Uterus (tissue), 3 donors: ENCODE measurements at regions not wholly inside any gene's neighbourhood (a gene's known extent, or its start where the extent isn't known, plus 50 kb on each side); places are given as distances from the start of the nearest gene placed in this dataset.

Source experiments
- DNase-seq, 2 donors: peaks; one replicate each; pipeline ENCODE4 v3.0.0-alpha.2; 2019 to 2020
- H3K27ac ChIP-seq, 2 donors: fragments of 200-600 bp; sonication (generic); 1 replicate in 1 of 2; 2 replicates in 1 of 2; pipeline ENCODE4 v1.5.1; 2016 to 2018
- H3K27me3 ChIP-seq, 2 donors: fragments of 200-600 bp; sonication (generic); one replicate each; pipeline ENCODE4 v1.5.1; 2018 to 2019; ENCODE audit warnings: control low read depth in 1 of 2
- H3K36me3 ChIP-seq, 2 donors: fragments of 200-600 bp; sonication (generic); one replicate each; pipeline ENCODE4 v1.5.1; 2019; ENCODE audit warnings: control low read depth in 1 of 2
- H3K4me1 ChIP-seq, 2 donors: fragments of 200-600 bp; sonication (generic); one replicate each; pipeline ENCODE4 v1.5.1; 2018 to 2019; ENCODE audit warnings: control low read depth in 1 of 2
- H3K4me3 ChIP-seq, 2 donors: fragments of 200-600 bp; sonication (generic); 1 replicate in 1 of 2; 2 replicates in 1 of 2; pipeline ENCODE4 v1.5.1; 2018 to 2019; ENCODE audit warnings: mild to moderate bottlenecking in 1 of 2
- H3K9me3 ChIP-seq, 2 donors: fragments of 200-600 bp; sonication (generic); one replicate each; pipeline ENCODE4 v1.5.1; 2019; ENCODE audit warnings: control low read depth in 1 of 2
- POLR2A ChIP-seq, 2 donors: fragments of 450-650 bp; IDR thresholded peaks; one replicate each; pipeline ENCODE4 v1.6.1; 2016; ENCODE audit warnings: antibody characterized with exemption in 2 of 2, mild to moderate bottlenecking in 1 of 2, moderate library complexity in 1 of 2
- intact Hi-C: fragments of 100-400 bp; cut with DNase I; formaldehyde crosslinking; loops from one replicate; pipeline ENCODE4 v1.15.1; 2023; ENCODE audit warnings: low total_unique reads
- TF ChIP-seq, protein P1 (sequence below), 4 experiments: fragments of 200-600 bp in 2 of 4; fragments of 450-650 bp in 2 of 4; sonication (generic) in 2 of 4; IDR thresholded peaks; one replicate each; pipeline ENCODE4 v1.5.1; 2016 to 2019; ENCODE audit warnings: antibody characterized with exemption in 4 of 4, mild to moderate bottlenecking in 2 of 4, moderate library complexity in 1 of 4
- donor health status: DM: yes; HTN: yes; CAD: no.

DNA sequence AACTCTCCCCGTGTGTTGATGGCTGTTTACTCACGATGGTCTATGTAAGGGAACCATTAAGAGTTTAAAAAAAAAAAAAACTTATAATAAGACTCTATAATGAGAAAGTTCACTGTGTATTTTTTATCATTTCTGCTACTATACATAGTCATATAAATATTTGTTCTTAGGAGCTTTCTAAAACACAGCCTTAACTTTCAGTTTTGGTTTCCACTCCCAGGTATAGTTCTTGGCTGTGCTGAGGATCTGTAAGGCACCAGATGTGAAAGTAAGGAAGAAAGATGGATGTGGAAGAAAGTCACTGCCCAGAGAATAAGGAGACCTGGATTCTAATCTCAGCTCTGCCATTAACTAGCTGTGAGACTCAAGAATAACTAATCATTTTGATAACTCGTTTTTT is 101.9 kb upstream of the THBS1 start:
- H3K4me1 ChIP-seq, result peaks cover 0 to 3% of the 10 kb centered on the region in 2 donors
- no peaks in the 10 kb centered on the region for H3K27me3 ChIP-seq
- no peak overlapping the region for H3K4me3 ChIP-seq
- H3K9me3 ChIP-seq, result no peaks in the 10 kb centered on the region
- intact Hi-C loops, result no loop called here
- no peaks in the 10 kb centered on the region for H3K36me3 ChIP-seq
- DNase-seq, result no peak
- TF ChIP-seq POLR2A (IDR thresholded peaks at IDR 0.05), result no peak
- TF ChIP-seq, protein P1, sequence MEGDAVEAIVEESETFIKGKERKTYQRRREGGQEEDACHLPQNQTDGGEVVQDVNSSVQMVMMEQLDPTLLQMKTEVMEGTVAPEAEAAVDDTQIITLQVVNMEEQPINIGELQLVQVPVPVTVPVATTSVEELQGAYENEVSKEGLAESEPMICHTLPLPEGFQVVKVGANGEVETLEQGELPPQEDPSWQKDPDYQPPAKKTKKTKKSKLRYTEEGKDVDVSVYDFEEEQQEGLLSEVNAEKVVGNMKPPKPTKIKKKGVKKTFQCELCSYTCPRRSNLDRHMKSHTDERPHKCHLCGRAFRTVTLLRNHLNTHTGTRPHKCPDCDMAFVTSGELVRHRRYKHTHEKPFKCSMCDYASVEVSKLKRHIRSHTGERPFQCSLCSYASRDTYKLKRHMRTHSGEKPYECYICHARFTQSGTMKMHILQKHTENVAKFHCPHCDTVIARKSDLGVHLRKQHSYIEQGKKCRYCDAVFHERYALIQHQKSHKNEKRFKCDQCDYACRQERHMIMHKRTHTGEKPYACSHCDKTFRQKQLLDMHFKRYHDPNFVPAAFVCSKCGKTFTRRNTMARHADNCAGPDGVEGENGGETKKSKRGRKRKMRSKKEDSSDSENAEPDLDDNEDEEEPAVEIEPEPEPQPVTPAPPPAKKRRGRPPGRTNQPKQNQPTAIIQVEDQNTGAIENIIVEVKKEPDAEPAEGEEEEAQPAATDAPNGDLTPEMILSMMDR (IDR thresholded peaks at IDR 0.05), result no peak
- H3K27ac ChIP-seq, result no peak overlapping the region

- H3K27ac ChIP-seq, result no peak overlapping the region
- no peaks in the 10 kb centered on the region for H3K27me3 ChIP-seq
- no peaks in the 10 kb centered on the region for H3K4me1 ChIP-seq
- H3K36me3 ChIP-seq, result no peaks in the 10 kb centered on the region
- no peaks in the 10 kb centered on the region for H3K9me3 ChIP-seq
- intact Hi-C loops, result no loop called here
- no peak for DNase-seq
- no peak overlapping the region for H3K4me3 ChIP-seq
- TF ChIP-seq, protein P1 (IDR thresholded peaks at IDR 0.05), result no peak
- no peak for TF ChIP-seq POLR2A (IDR thresholded peaks at IDR 0.05)
Observed at GRCh38 chr15:39479911-39480310, 101.0 kb upstream of the THBS1 start.

GRCh38 chr15:39482459-39482858 is 98.4 kb upstream of the THBS1 start:
- intact Hi-C loops, result no loop called here

GRCh38 chr15:39486621-39487457 is 94.0 kb upstream of the THBS1 start:
- TF ChIP-seq POLR2A (IDR thresholded peaks at IDR 0.05), result no peak
- no peaks in the 10 kb centered on the region for H3K27me3 ChIP-seq
- H3K27ac ChIP-seq, result peak overlapping the region; percentile 83 to 87
- peaks cover 0 to 9% of the 10 kb centered on the region in 2 donors for H3K4me1 ChIP-seq
- no peak overlapping the region for H3K4me3 ChIP-seq
- H3K36me3 ChIP-seq, result no peaks in the 10 kb centered on the region
- DNase-seq, result no peak
- intact Hi-C loops, result no loop called here
- no peaks in the 10 kb centered on the region for H3K9me3 ChIP-seq

More at GRCh38 chr15:39482459-39482858, 98.4 kb upstream of the THBS1 start:
- Histone ChIP-seq H3K4me3 (no peak overlapping the region), H3K36me3 (no peaks in the 10 kb centered on the region), H3K9me3 (no peaks in the 10 kb centered on the region), H3K27me3 (no peaks in the 10 kb centered on the region), H3K4me1 (no peaks in the 10 kb centered on the region), H3K27ac (no peak overlapping the region)
- DNase-seq, result no peak
- TF ChIP-seq POLR2A (IDR thresholded peaks at IDR 0.05), result no peak
- TF ChIP-seq, protein P1 (IDR thresholded peaks at IDR 0.05), result no peak

- intact Hi-C loops, result no loop called here
- H3K4me1 ChIP-seq, result peaks cover 0 to 12% of the 10 kb centered on the region in 2 donors
- TF ChIP-seq, protein P1 (IDR thresholded peaks at IDR 0.05), result no peak
- TF ChIP-seq POLR2A (IDR thresholded peaks at IDR 0.05), result no peak
- DNase-seq, result no peak
- no peaks in the 10 kb centered on the region for H3K36me3 ChIP-seq
- H3K4me3 ChIP-seq, result no peak overlapping the region
- H3K27ac ChIP-seq, result peak overlapping the region; percentile 83 to 87
- no peaks in the 10 kb centered on the region for H3K9me3 ChIP-seq
- H3K27me3 ChIP-seq, result no peaks in the 10 kb centered on the region
Observed at GRCh38 chr15:39487458-39487735, 93.5 kb upstream of the THBS1 start.
